ENCODE measurements at regions not wholly inside any gene's neighbourhood (a gene's known extent, or its start where the extent isn't known, plus 50 kb on each side); places are given as distances from the start of the nearest gene placed in this dataset.

GRCh38 chr21:14720237-14720636, 174.1 kb upstream of the SAMSN1 start:
- Histone ChIP-seq H3K9me3 (no peaks in the 10 kb centered on the region), H3K36me3 (no peaks in the 10 kb centered on the region), H3K4me3 (no peak overlapping the region), H3K27me3 (replicated peaks; ENCODE audit: insufficient read depth) (no peaks in the 10 kb centered on the region), H3K4me1 (ENCODE audit: control insufficient read depth in 1 of 2, low read depth in 2 of 2) (no peaks in the 10 kb centered on the region), H3K27ac (no peak overlapping the region)
- TF ChIP-seq CTCF (IDR thresholded peaks at IDR 0.05), result no peak
- ATAC-seq (ENCODE audit: insufficient number of reproducible peaks, low FRiP score, low read depth) (no peak), DNase-seq (ENCODE audit: low spot score) (no peak)

- H3K36me3 ChIP-seq, result no peaks in the 10 kb centered on the region
- H3K4me3 ChIP-seq, result no peak overlapping the region
- H3K9me3 ChIP-seq, result no peaks in the 10 kb centered on the region
- H3K27ac ChIP-seq, result no peak overlapping the region
- H3K4me1 ChIP-seq (ENCODE audit: control insufficient read depth in 1 of 2, low read depth in 2 of 2), result no peaks in the 10 kb centered on the region
- no peak for ATAC-seq (ENCODE audit: insufficient number of reproducible peaks, low FRiP score, low read depth)
- TF ChIP-seq CTCF (IDR thresholded peaks at IDR 0.05), result no peak
- no peaks in the 10 kb centered on the region for H3K27me3 ChIP-seq (replicated peaks; ENCODE audit: insufficient read depth)
- DNase-seq (ENCODE audit: low spot score), result no peak
Measured at GRCh38 chr21:14718951-14719350, 172.8 kb upstream of the SAMSN1 start.

- H3K4me1 ChIP-seq (ENCODE audit: control insufficient read depth in 1 of 2, low read depth in 2 of 2), result no peaks in the 10 kb centered on the region
- ATAC-seq (ENCODE audit: insufficient number of reproducible peaks, low FRiP score, low read depth) (no peak), DNase-seq (ENCODE audit: low spot score) (no peak)
- no peak overlapping the region for H3K27ac ChIP-seq
- no peak for TF ChIP-seq CTCF (IDR thresholded peaks at IDR 0.05)
- H3K4me3 ChIP-seq, result no peak overlapping the region
- H3K36me3 ChIP-seq, result no peaks in the 10 kb centered on the region
- H3K9me3 ChIP-seq, result no peaks in the 10 kb centered on the region
- no peaks in the 10 kb centered on the region for H3K27me3 ChIP-seq (replicated peaks; ENCODE audit: insufficient read depth)
Measured at GRCh38 chr21:14716761-14717396, 170.8 kb upstream of the SAMSN1 start.

- Histone ChIP-seq H3K4me1 (ENCODE audit: control insufficient read depth in 1 of 2, low read depth in 2 of 2) (no peaks in the 10 kb centered on the region), H3K36me3 (no peaks in the 10 kb centered on the region), H3K27ac (no peak overlapping the region), H3K4me3 (no peak overlapping the region), H3K27me3 (replicated peaks; ENCODE audit: insufficient read depth) (no peaks in the 10 kb centered on the region), H3K9me3 (no peaks in the 10 kb centered on the region)
- TF ChIP-seq CTCF (IDR thresholded peaks at IDR 0.05), result no peak
- DNase-seq (ENCODE audit: low spot score), result no peak
- no peak for ATAC-seq (ENCODE audit: insufficient number of reproducible peaks, low FRiP score, low read depth)
Measured at GRCh38 chr21:14713109-14713508, 167.0 kb upstream of the SAMSN1 start.

GRCh38 chr21:14712121-14712715, 166.1 kb upstream of the SAMSN1 start:
- no peaks in the 10 kb centered on the region for H3K4me1 ChIP-seq (ENCODE audit: control insufficient read depth in 1 of 2, low read depth in 2 of 2)
- ATAC-seq (ENCODE audit: insufficient number of reproducible peaks, low FRiP score, low read depth) (no peak), DNase-seq (ENCODE audit: low spot score) (no peak)
- no peak for TF ChIP-seq CTCF (IDR thresholded peaks at IDR 0.05)
- no peaks in the 10 kb centered on the region for H3K9me3 ChIP-seq
- no peaks in the 10 kb centered on the region for H3K27me3 ChIP-seq (replicated peaks; ENCODE audit: insufficient read depth)
- H3K27ac ChIP-seq, result no peak overlapping the region
- no peak overlapping the region for H3K4me3 ChIP-seq
- no peaks in the 10 kb centered on the region for H3K36me3 ChIP-seq
